ENCODE measurements at regions not wholly inside any gene's neighbourhood (a gene's known extent, or its start where the extent isn't known, plus 50 kb on each side); places are given as distances from the start of the nearest gene placed in this dataset.

- Mint-ChIP-seq H3K9me3 (ENCODE audit: insufficient read depth) (no peaks in the 10 kb centered on the region), H3K27me3 (no peaks in the 10 kb centered on the region), H3K4me1 (no peaks in the 10 kb centered on the region), H3K27ac (no peak overlapping the region), H3K4me3 (no peak overlapping the region)
- intact Hi-C loops (cut with micrococcal nuclease): no loop called here
- H2AFZ ChIP-seq (ENCODE audit: insufficient read depth, low read depth, low read length, poor library complexity, severe bottlenecking): no peak overlapping the region
- WGBS (ENCODE audit: insufficient coverage): 86% methylated on average over 2 of the region's 2 CpGs
- H3K4me3 ChIP-seq (ENCODE audit: control extremely low read depth in 1 of 5, extremely low read depth in 1 of 5, insufficient read depth in 1 of 5, low read depth in 2 of 5, low read length in 4 of 5): no peak overlapping the region
- no peaks in the 10 kb centered on the region for H3K79me2 ChIP-seq (ENCODE audit: control insufficient read depth, insufficient read depth, low read length)
- TF ChIP-seq CTCF (IDR thresholded peaks at IDR 0.05): no peak
- TF ChIP-seq EZH2 (IDR thresholded peaks at IDR 0.05; ENCODE audit: borderline replicate concordance, insufficient read depth, low read depth, low read length, poor library complexity, severe bottlenecking): no peak
- no peak overlapping the region for H3K27ac ChIP-seq (ENCODE audit: low read length in 2 of 2)
- no peak for ATAC-seq (ENCODE audit: low read depth)
- H3K4me2 ChIP-seq (replicated peaks; ENCODE audit: low read depth, low read length, poor library complexity, severe bottlenecking): no peak overlapping the region
- no peaks in the 10 kb centered on the region for H3K36me3 ChIP-seq (replicated peaks in 1 of 2; ENCODE audit: control extremely low read depth in 1 of 2, control insufficient read depth in 1 of 2, extremely low read depth in 1 of 2, insufficient read depth in 2 of 2, low read length in 1 of 2)
- no peaks in the 10 kb centered on the region for H4K20me1 ChIP-seq (ENCODE audit: control insufficient read depth, insufficient read depth, low read length, poor library complexity, severe bottlenecking)
- H3K9ac ChIP-seq (ENCODE audit: low read length): no peak overlapping the region
- CTCF ChIA-PET: no interaction called here
- no peak for DNase-seq
- H3K27me3 ChIP-seq (replicated peaks in 1 of 4; ENCODE audit: control extremely low read depth in 1 of 4, control insufficient read depth in 3 of 4, insufficient read depth in 4 of 4, low read length in 3 of 4): no peaks in the 10 kb centered on the region
- POLR2A ChIA-PET: no interaction called here
- H3K4me1 ChIP-seq (ENCODE audit: control insufficient read depth in 2 of 2, insufficient read depth in 2 of 2, low read length in 2 of 2): no peaks in the 10 kb centered on the region
- no peaks in the 10 kb centered on the region for H3K9me3 ChIP-seq (ENCODE audit: control extremely low read depth in 1 of 3, control insufficient read depth in 2 of 3, insufficient read depth in 1 of 3, low read length in 2 of 3)
Measured at GRCh38 chr10:36048780-36049179, 406.7 kb upstream of the FZD8 start.

DNA sequence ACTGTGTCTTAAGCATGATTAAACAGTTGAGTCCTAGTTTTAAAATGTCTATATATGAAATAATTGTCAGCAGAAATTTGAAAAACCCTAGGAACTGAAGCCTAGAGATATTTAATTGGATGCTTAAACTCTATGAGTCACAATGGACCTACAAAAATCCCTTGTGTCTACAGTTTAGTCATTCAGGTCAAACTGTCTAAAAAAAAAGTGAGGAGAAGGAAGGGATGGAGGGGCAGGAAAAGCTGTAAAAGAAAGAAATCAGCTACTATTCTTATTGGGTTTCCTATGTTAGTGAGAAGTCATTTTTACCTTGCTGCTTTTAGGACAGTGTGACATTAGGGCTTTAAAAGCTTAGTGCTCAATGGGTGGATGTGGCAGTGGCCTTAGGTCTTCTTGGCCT, 406.1 kb upstream of the FZD8 start:
- H2AFZ ChIP-seq (ENCODE audit: insufficient read depth, low read depth, low read length, poor library complexity, severe bottlenecking): no peak overlapping the region

More for the DNA sequence above, 406.1 kb upstream of the FZD8 start:
- Histone ChIP-seq H3K79me2 (ENCODE audit: control insufficient read depth, insufficient read depth, low read length) (no peaks in the 10 kb centered on the region), H3K4me3 (ENCODE audit: control extremely low read depth in 1 of 5, extremely low read depth in 1 of 5, insufficient read depth in 1 of 5, low read depth in 2 of 5, low read length in 4 of 5) (no peak overlapping the region), H4K20me1 (ENCODE audit: control insufficient read depth, insufficient read depth, low read length, poor library complexity, severe bottlenecking) (no peaks in the 10 kb centered on the region), H3K4me2 (replicated peaks; ENCODE audit: low read depth, low read length, poor library complexity, severe bottlenecking) (no peak overlapping the region), H3K27ac (ENCODE audit: low read length in 2 of 2) (no peak overlapping the region), H3K9ac (ENCODE audit: low read length) (no peak overlapping the region), H3K4me1 (ENCODE audit: control insufficient read depth in 2 of 2, insufficient read depth in 2 of 2, low read length in 2 of 2) (no peaks in the 10 kb centered on the region), H3K9me3 (ENCODE audit: control extremely low read depth in 1 of 3, control insufficient read depth in 2 of 3, insufficient read depth in 1 of 3, low read length in 2 of 3) (no peaks in the 10 kb centered on the region), H3K27me3 (replicated peaks in 1 of 4; ENCODE audit: control extremely low read depth in 1 of 4, control insufficient read depth in 3 of 4, insufficient read depth in 4 of 4, low read length in 3 of 4) (no peaks in the 10 kb centered on the region), H3K36me3 (replicated peaks in 1 of 2; ENCODE audit: control extremely low read depth in 1 of 2, control insufficient read depth in 1 of 2, extremely low read depth in 1 of 2, insufficient read depth in 2 of 2, low read length in 1 of 2) (no peaks in the 10 kb centered on the region)
- Mint-ChIP-seq H3K9me3 (ENCODE audit: insufficient read depth) (no peaks in the 10 kb centered on the region), H3K27ac (no peak overlapping the region), H3K4me3 (no peak overlapping the region), H3K27me3 (no peaks in the 10 kb centered on the region), H3K4me1 (no peaks in the 10 kb centered on the region)
- DNase-seq: no peak
- no peak for ATAC-seq (ENCODE audit: low read depth)
- ChIA-PET CTCF (no interaction called here), POLR2A (no interaction called here)
- TF ChIP-seq EZH2 (IDR thresholded peaks at IDR 0.05; ENCODE audit: borderline replicate concordance, insufficient read depth, low read depth, low read length, poor library complexity, severe bottlenecking): no peak
- no peak for TF ChIP-seq CTCF (IDR thresholded peaks at IDR 0.05)
- intact Hi-C loops (cut with micrococcal nuclease): no loop called here

Data from B cell (primary cell).